Ishikawa (cell line): ENCODE measurements at regions not wholly inside any gene's neighbourhood (a gene's known extent, or its start where the extent isn't known, plus 50 kb on each side); places are given as distances from the start of the nearest gene placed in this dataset.

ENCODE experiments used
- CREB1 ChIP-seq: IDR thresholded peaks from 2 replicates; pipeline ENCODE4 v1.6.1; 2012; ENCODE audit warnings: low read depth
- EP300 ChIP-seq: IDR thresholded peaks from 2 replicates; pipeline ENCODE4 v1.6.1; 2012; ENCODE audit warnings: borderline replicate concordance
- FOXM1 ChIP-seq: IDR thresholded peaks from 2 replicates; pipeline ENCODE4 v1.6.1; 2012; ENCODE audit warnings: low read depth, borderline replicate concordance
- TAF1 ChIP-seq: IDR thresholded peaks from 2 replicates; pipeline ENCODE4 v1.6.1; 2012; ENCODE audit warnings: low read depth, mild to moderate bottlenecking
- TCF12 ChIP-seq: IDR thresholded peaks from 2 replicates; pipeline ENCODE4 v1.6.1; 2012; ENCODE audit warnings: low read depth
- TEAD4 ChIP-seq: IDR thresholded peaks from 2 replicates; pipeline ENCODE4 v1.6.1; 2012
- YY1 ChIP-seq: IDR thresholded peaks from 2 replicates; pipeline ENCODE4 v1.6.1; 2012; ENCODE audit warnings: low read depth
- ZBTB7A ChIP-seq: IDR thresholded peaks from 2 replicates; pipeline ENCODE4 v1.6.1; 2012; ENCODE audit warnings: low read depth
- TF ChIP-seq, protein P1 (sequence below): IDR thresholded peaks from 2 replicates; pipeline ENCODE4 v1.6.1; 2012
- TF ChIP-seq, protein P2 (sequence below): IDR thresholded peaks from 2 replicates; pipeline ENCODE4 v1.6.1; 2012
- TF ChIP-seq, protein P3 (sequence below): IDR thresholded peaks from 2 replicates; pipeline ENCODE4 v1.6.1; 2012; ENCODE audit warnings: low read depth, mild to moderate bottlenecking

DNA sequence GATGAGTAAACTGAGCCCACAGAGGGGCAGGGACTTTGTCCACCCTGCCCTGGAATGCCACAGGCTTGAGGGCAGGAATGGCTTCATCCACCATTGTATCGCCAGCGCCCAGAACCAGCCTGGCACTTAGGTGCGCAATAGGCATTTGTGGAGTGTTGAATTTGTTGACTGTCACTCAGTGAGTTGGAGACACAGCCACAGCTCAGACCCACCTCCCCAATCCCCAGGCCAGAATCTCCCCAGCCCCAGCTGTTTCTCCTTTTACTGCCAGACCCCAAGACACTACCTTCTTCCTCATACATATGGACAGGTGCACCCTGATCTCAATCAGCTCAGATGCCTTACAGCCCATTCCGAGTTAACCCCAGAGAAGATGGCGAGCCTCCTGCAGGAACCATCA lies 674.5 kb downstream of the MATN1 start:
- TF ChIP-seq EP300 (no peak), YY1 (no peak), TAF1 (no peak), TCF12 (no peak), FOXM1 (no peak), CREB1 (no peak), TEAD4 (no peak), ZBTB7A (no peak)
- TF ChIP-seq, protein P1, sequence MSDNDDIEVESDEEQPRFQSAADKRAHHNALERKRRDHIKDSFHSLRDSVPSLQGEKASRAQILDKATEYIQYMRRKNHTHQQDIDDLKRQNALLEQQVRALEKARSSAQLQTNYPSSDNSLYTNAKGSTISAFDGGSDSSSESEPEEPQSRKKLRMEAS, result no peak
- TF ChIP-seq, protein P2, sequence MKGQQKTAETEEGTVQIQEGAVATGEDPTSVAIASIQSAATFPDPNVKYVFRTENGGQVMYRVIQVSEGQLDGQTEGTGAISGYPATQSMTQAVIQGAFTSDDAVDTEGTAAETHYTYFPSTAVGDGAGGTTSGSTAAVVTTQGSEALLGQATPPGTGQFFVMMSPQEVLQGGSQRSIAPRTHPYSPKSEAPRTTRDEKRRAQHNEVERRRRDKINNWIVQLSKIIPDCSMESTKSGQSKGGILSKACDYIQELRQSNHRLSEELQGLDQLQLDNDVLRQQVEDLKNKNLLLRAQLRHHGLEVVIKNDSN, result no peak
- TF ChIP-seq, protein P3, sequence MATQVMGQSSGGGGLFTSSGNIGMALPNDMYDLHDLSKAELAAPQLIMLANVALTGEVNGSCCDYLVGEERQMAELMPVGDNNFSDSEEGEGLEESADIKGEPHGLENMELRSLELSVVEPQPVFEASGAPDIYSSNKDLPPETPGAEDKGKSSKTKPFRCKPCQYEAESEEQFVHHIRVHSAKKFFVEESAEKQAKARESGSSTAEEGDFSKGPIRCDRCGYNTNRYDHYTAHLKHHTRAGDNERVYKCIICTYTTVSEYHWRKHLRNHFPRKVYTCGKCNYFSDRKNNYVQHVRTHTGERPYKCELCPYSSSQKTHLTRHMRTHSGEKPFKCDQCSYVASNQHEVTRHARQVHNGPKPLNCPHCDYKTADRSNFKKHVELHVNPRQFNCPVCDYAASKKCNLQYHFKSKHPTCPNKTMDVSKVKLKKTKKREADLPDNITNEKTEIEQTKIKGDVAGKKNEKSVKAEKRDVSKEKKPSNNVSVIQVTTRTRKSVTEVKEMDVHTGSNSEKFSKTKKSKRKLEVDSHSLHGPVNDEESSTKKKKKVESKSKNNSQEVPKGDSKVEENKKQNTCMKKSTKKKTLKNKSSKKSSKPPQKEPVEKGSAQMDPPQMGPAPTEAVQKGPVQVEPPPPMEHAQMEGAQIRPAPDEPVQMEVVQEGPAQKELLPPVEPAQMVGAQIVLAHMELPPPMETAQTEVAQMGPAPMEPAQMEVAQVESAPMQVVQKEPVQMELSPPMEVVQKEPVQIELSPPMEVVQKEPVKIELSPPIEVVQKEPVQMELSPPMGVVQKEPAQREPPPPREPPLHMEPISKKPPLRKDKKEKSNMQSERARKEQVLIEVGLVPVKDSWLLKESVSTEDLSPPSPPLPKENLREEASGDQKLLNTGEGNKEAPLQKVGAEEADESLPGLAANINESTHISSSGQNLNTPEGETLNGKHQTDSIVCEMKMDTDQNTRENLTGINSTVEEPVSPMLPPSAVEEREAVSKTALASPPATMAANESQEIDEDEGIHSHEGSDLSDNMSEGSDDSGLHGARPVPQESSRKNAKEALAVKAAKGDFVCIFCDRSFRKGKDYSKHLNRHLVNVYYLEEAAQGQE, result no peak
